IgD-negative memory B cell (primary cell): ENCODE measurements at regions not wholly inside any gene's neighbourhood (a gene's known extent, or its start where the extent isn't known, plus 50 kb on each side); places are given as distances from the start of the nearest gene placed in this dataset.

ENCODE experiments used
- H3K27ac Mint-ChIP-seq, 3 donors: one replicate each; pipeline ENCODE4 v1.8.0; 2020 to 2022; ENCODE audit warnings: mild to moderate bottlenecking in 3 of 3, mixed read lengths in 3 of 3, moderate library complexity in 1 of 3
- H3K27me3 Mint-ChIP-seq: one replicate; pipeline ENCODE4 v1.8.0; 2021; ENCODE audit warnings: mixed read lengths
- H3K36me3 Mint-ChIP-seq: one replicate; pipeline ENCODE4 v1.8.0; 2020; ENCODE audit warnings: mild to moderate bottlenecking, mixed read lengths
- H3K4me1 Mint-ChIP-seq, 3 donors: one replicate each; pipeline ENCODE4 v1.8.0; 2020 to 2022; ENCODE audit warnings: mixed read lengths in 3 of 3, mild to moderate bottlenecking in 1 of 3
- H3K4me3 Mint-ChIP-seq, 4 donors: one replicate each; pipeline ENCODE4 v1.8.0; 2020 to 2022; ENCODE audit warnings: mild to moderate bottlenecking in 4 of 4, mixed read lengths in 4 of 4, moderate library complexity in 3 of 4
- H3K9me3 Mint-ChIP-seq, 3 donors: one replicate each; pipeline ENCODE4 v1.8.0; 2020 to 2021; ENCODE audit warnings: mixed read lengths in 3 of 3, mild to moderate bottlenecking in 1 of 3

- H3K27me3 Mint-ChIP-seq: no peaks in the 10 kb centered on the region
- H3K27ac Mint-ChIP-seq: no peak overlapping the region
- peaks cover 5% of the 10 kb centered on the region for H3K36me3 Mint-ChIP-seq
- no peak overlapping the region for H3K4me3 Mint-ChIP-seq
- no peaks in the 10 kb centered on the region for H3K9me3 Mint-ChIP-seq
- no peaks in the 10 kb centered on the region for H3K4me1 Mint-ChIP-seq
Observed at GRCh38 chr4:153067376-153067775, 131.3 kb downstream of the FHDC1 start.

GRCh38 chr4:153068751-153069150 is 132.6 kb downstream of the FHDC1 start:
- Mint-ChIP-seq H3K9me3 (no peaks in the 10 kb centered on the region), H3K27me3 (no peaks in the 10 kb centered on the region), H3K4me1 (no peaks in the 10 kb centered on the region), H3K4me3 (no peak overlapping the region), H3K27ac (peak overlapping the region in 1 of 3 donors; percentile 41), H3K36me3 (peaks cover 10% of the 10 kb centered on the region)

- Mint-ChIP-seq H3K4me1 (peaks cover 8 to 12% (median 10%) of the 10 kb centered on the region in 3 donors), H3K36me3 (peaks cover 13% of the 10 kb centered on the region), H3K27me3 (no peaks in the 10 kb centered on the region), H3K4me3 (no peak overlapping the region), H3K27ac (no peak overlapping the region), H3K9me3 (no peaks in the 10 kb centered on the region)
Observed at GRCh38 chr4:153071958-153072598, 132.2 kb upstream of the TRIM2 start.

- no peaks in the 10 kb centered on the region for H3K27me3 Mint-ChIP-seq
- peaks cover 8 to 12% (median 10%) of the 10 kb centered on the region in 3 donors for H3K4me1 Mint-ChIP-seq
- H3K4me3 Mint-ChIP-seq: no peak overlapping the region
- no peak overlapping the region for H3K27ac Mint-ChIP-seq
- H3K9me3 Mint-ChIP-seq: no peaks in the 10 kb centered on the region
- peaks cover 10% of the 10 kb centered on the region for H3K36me3 Mint-ChIP-seq
Observed at GRCh38 chr4:153072661-153073060, 131.6 kb upstream of the TRIM2 start.

- Mint-ChIP-seq H3K9me3 (no peaks in the 10 kb centered on the region), H3K27me3 (no peaks in the 10 kb centered on the region), H3K36me3 (peaks cover 10% of the 10 kb centered on the region), H3K4me3 (no peak overlapping the region), H3K4me1 (peaks cover 8 to 12% (median 10%) of the 10 kb centered on the region in 3 donors), H3K27ac (no peak overlapping the region)
Observed at GRCh38 chr4:153074486-153074885, 129.8 kb upstream of the TRIM2 start.

GRCh38 chr4:153074936-153075630 is 129.2 kb upstream of the TRIM2 start:
- Mint-ChIP-seq H3K9me3 (no peaks in the 10 kb centered on the region), H3K36me3 (peaks cover 10% of the 10 kb centered on the region), H3K27ac (peak overlapping the region in 1 of 3 donors; percentile 7), H3K4me1 (peaks cover 8 to 12% (median 10%) of the 10 kb centered on the region in 3 donors), H3K4me3 (no peak overlapping the region), H3K27me3 (no peaks in the 10 kb centered on the region)

GRCh38 chr4:153075836-153076518 is 128.3 kb upstream of the TRIM2 start:
- Mint-ChIP-seq H3K27me3 (no peaks in the 10 kb centered on the region), H3K9me3 (no peaks in the 10 kb centered on the region), H3K36me3 (peaks cover 10% of the 10 kb centered on the region), H3K27ac (peak overlapping the region in 1 of 3 donors; percentile 13), H3K4me1 (peaks cover 8 to 12% (median 10%) of the 10 kb centered on the region in 3 donors), H3K4me3 (no peak overlapping the region)

- Mint-ChIP-seq H3K36me3 (peaks cover 8% of the 10 kb centered on the region), H3K4me3 (no peak overlapping the region), H3K9me3 (no peaks in the 10 kb centered on the region)
Observed at GRCh38 chr4:153076861-153077260, 127.4 kb upstream of the TRIM2 start.

GRCh38 chr4:153079857-153080391 is 124.3 kb upstream of the TRIM2 start:
- Mint-ChIP-seq H3K9me3 (no peaks in the 10 kb centered on the region), H3K27me3 (peaks cover 1% of the 10 kb centered on the region), H3K4me1 (peaks cover 20 to 22% (median 21%) of the 10 kb centered on the region in 3 donors), H3K4me3 (no peak overlapping the region), H3K27ac (no peak overlapping the region), H3K36me3 (peaks cover 3% of the 10 kb centered on the region)

More at GRCh38 chr4:153076861-153077260, 127.4 kb upstream of the TRIM2 start:
- H3K4me1 Mint-ChIP-seq: peaks cover 8 to 12% (median 10%) of the 10 kb centered on the region in 3 donors
- H3K27ac Mint-ChIP-seq: peak overlapping the region in 1 of 3 donors; percentile 55
- H3K27me3 Mint-ChIP-seq: no peaks in the 10 kb centered on the region

GRCh38 chr4:153081006-153081580 is 123.2 kb upstream of the TRIM2 start:
- H3K4me1 Mint-ChIP-seq: peaks cover 19 to 24% (median 23%) of the 10 kb centered on the region in 3 donors
- H3K27ac Mint-ChIP-seq: no peak overlapping the region

GRCh38 chr4:153081693-153082092 is 122.5 kb upstream of the TRIM2 start:
- Mint-ChIP-seq H3K9me3 (no peaks in the 10 kb centered on the region), H3K36me3 (no peaks in the 10 kb centered on the region), H3K4me1 (peaks cover 19 to 24% (median 23%) of the 10 kb centered on the region in 3 donors), H3K4me3 (peak overlapping the region in 1 of 4 donors; percentile 89), H3K27ac (no peak overlapping the region), H3K27me3 (peaks cover 1% of the 10 kb centered on the region)

More at GRCh38 chr4:153081006-153081580, 123.2 kb upstream of the TRIM2 start:
- no peak overlapping the region for H3K4me3 Mint-ChIP-seq
- H3K36me3 Mint-ChIP-seq: peaks cover 2% of the 10 kb centered on the region
- H3K9me3 Mint-ChIP-seq: no peaks in the 10 kb centered on the region
- H3K27me3 Mint-ChIP-seq: peaks cover 1% of the 10 kb centered on the region

GRCh38 chr4:153082322-153083301 is 121.6 kb upstream of the TRIM2 start:
- Mint-ChIP-seq H3K9me3 (no peaks in the 10 kb centered on the region), H3K4me1 (peaks cover 19 to 24% (median 23%) of the 10 kb centered on the region in 3 donors), H3K4me3 (peak overlapping the region in 3 of 4 donors; percentile 54 to 89 (median 75)), H3K36me3 (no peaks in the 10 kb centered on the region), H3K27me3 (peaks cover 1% of the 10 kb centered on the region), H3K27ac (peak overlapping the region in 2 of 3 donors; percentile 45 to 91)

- Mint-ChIP-seq H3K27me3 (peaks cover 1% of the 10 kb centered on the region), H3K4me3 (peak overlapping the region in 2 of 4 donors; percentile 65 to 89), H3K27ac (peak overlapping the region in 2 of 3 donors; percentile 45 to 88), H3K4me1 (peaks cover 19 to 24% (median 23%) of the 10 kb centered on the region in 3 donors), H3K9me3 (no peaks in the 10 kb centered on the region), H3K36me3 (no peaks in the 10 kb centered on the region)
Observed at GRCh38 chr4:153083447-153083947, 120.7 kb upstream of the TRIM2 start.
